ENCODE measurements at regions not wholly inside any gene's neighbourhood (a gene's known extent, or its start where the extent isn't known, plus 50 kb on each side); places are given as distances from the start of the nearest gene placed in this dataset.

- H3K9ac ChIP-seq (ENCODE audit: insufficient read length, low read depth) = no peak overlapping the region
- no peaks in the 10 kb centered on the region for H3K4me1 ChIP-seq (ENCODE audit: insufficient read depth, insufficient read length)
- no peak overlapping the region for H3K4me3 ChIP-seq (ENCODE audit: insufficient read length, low read depth)
- H3K9me3 ChIP-seq (ENCODE audit: insufficient read depth, low read length) = peaks cover 10% of the 10 kb centered on the region; the same call in 1 of the 2 replicates
- no peak for TF ChIP-seq SUZ12 (IDR thresholded peaks at IDR 0.05; ENCODE audit: extremely low read depth, insufficient read depth, insufficient read length)
- no peak for TF ChIP-seq ZNF274 (IDR thresholded peaks at IDR 0.05; ENCODE audit: low read depth, low read length)
- no peak for TF ChIP-seq YY1 (IDR thresholded peaks at IDR 0.05; ENCODE audit: insufficient read depth, insufficient read length)
- H3K36me3 ChIP-seq (ENCODE audit: insufficient read depth, insufficient read length, low read length) = no peaks in the 10 kb centered on the region
- H3K27me3 ChIP-seq (ENCODE audit: insufficient read depth, insufficient read length) = no peaks in the 10 kb centered on the region
- no peak for DNase-seq (ENCODE audit: low read depth, low spot score)
These were observed 356.8 kb downstream of the SUCLG1 start for GRCh38 chr2:84102274-84102673.

- no peak for DNase-seq (ENCODE audit: low read depth, low spot score)
- H3K4me3 ChIP-seq (ENCODE audit: insufficient read length, low read depth) = no peak overlapping the region
- H3K9me3 ChIP-seq (ENCODE audit: insufficient read depth, low read length) = peaks cover 11% of the 10 kb centered on the region; the same call in 1 of the 2 replicates
- H3K36me3 ChIP-seq (ENCODE audit: insufficient read depth, insufficient read length, low read length) = no peaks in the 10 kb centered on the region
- TF ChIP-seq ZNF274 (IDR thresholded peaks at IDR 0.05; ENCODE audit: low read depth, low read length) (no peak), SUZ12 (IDR thresholded peaks at IDR 0.05; ENCODE audit: extremely low read depth, insufficient read depth, insufficient read length) (no peak), YY1 (IDR thresholded peaks at IDR 0.05; ENCODE audit: insufficient read depth, insufficient read length) (no peak)
- H3K27me3 ChIP-seq (ENCODE audit: insufficient read depth, insufficient read length) = no peaks in the 10 kb centered on the region
- no peaks in the 10 kb centered on the region for H3K4me1 ChIP-seq (ENCODE audit: insufficient read depth, insufficient read length)
- no peak overlapping the region for H3K9ac ChIP-seq (ENCODE audit: insufficient read length, low read depth)
These were observed 370.4 kb downstream of the SUCLG1 start for GRCh38 chr2:84088656-84089055.

GRCh38 chr2:84085562-84085961, 373.5 kb downstream of the SUCLG1 start:
- Histone ChIP-seq H3K4me3 (ENCODE audit: insufficient read length, low read depth) (no peak overlapping the region), H3K9ac (ENCODE audit: insufficient read length, low read depth) (no peak overlapping the region), H3K4me1 (ENCODE audit: insufficient read depth, insufficient read length) (no peaks in the 10 kb centered on the region), H3K36me3 (ENCODE audit: insufficient read depth, insufficient read length, low read length) (no peaks in the 10 kb centered on the region), H3K9me3 (ENCODE audit: insufficient read depth, low read length) (no peaks in the 10 kb centered on the region), H3K27me3 (ENCODE audit: insufficient read depth, insufficient read length) (no peaks in the 10 kb centered on the region)
- DNase-seq (ENCODE audit: low read depth, low spot score) = no peak
- TF ChIP-seq YY1 (IDR thresholded peaks at IDR 0.05; ENCODE audit: insufficient read depth, insufficient read length) (no peak), SUZ12 (IDR thresholded peaks at IDR 0.05; ENCODE audit: extremely low read depth, insufficient read depth, insufficient read length) (no peak), ZNF274 (IDR thresholded peaks at IDR 0.05; ENCODE audit: low read depth, low read length) (no peak)

GRCh38 chr2:84084856-84085255, 374.2 kb downstream of the SUCLG1 start:
- no peak for DNase-seq (ENCODE audit: low read depth, low spot score)
- no peaks in the 10 kb centered on the region for H3K4me1 ChIP-seq (ENCODE audit: insufficient read depth, insufficient read length)
- no peaks in the 10 kb centered on the region for H3K36me3 ChIP-seq (ENCODE audit: insufficient read depth, insufficient read length, low read length)
- TF ChIP-seq ZNF274 (IDR thresholded peaks at IDR 0.05; ENCODE audit: low read depth, low read length) (no peak), YY1 (IDR thresholded peaks at IDR 0.05; ENCODE audit: insufficient read depth, insufficient read length) (no peak), SUZ12 (IDR thresholded peaks at IDR 0.05; ENCODE audit: extremely low read depth, insufficient read depth, insufficient read length) (no peak)
- no peaks in the 10 kb centered on the region for H3K9me3 ChIP-seq (ENCODE audit: insufficient read depth, low read length)
- H3K4me3 ChIP-seq (ENCODE audit: insufficient read length, low read depth) = no peak overlapping the region
- H3K27me3 ChIP-seq (ENCODE audit: insufficient read depth, insufficient read length) = no peaks in the 10 kb centered on the region
- no peak overlapping the region for H3K9ac ChIP-seq (ENCODE audit: insufficient read length, low read depth)

GRCh38 chr2:84083984-84084383, 375.1 kb downstream of the SUCLG1 start:
- TF ChIP-seq SUZ12 (IDR thresholded peaks at IDR 0.05; ENCODE audit: extremely low read depth, insufficient read depth, insufficient read length) (no peak), YY1 (IDR thresholded peaks at IDR 0.05; ENCODE audit: insufficient read depth, insufficient read length) (no peak), ZNF274 (IDR thresholded peaks at IDR 0.05; ENCODE audit: low read depth, low read length) (no peak)
- H3K4me1 ChIP-seq (ENCODE audit: insufficient read depth, insufficient read length) = no peaks in the 10 kb centered on the region
- no peak for DNase-seq (ENCODE audit: low read depth, low spot score)
- H3K9me3 ChIP-seq (ENCODE audit: insufficient read depth, low read length) = no peaks in the 10 kb centered on the region
- no peak overlapping the region for H3K9ac ChIP-seq (ENCODE audit: insufficient read length, low read depth)
- H3K27me3 ChIP-seq (ENCODE audit: insufficient read depth, insufficient read length) = no peaks in the 10 kb centered on the region
- H3K4me3 ChIP-seq (ENCODE audit: insufficient read length, low read depth) = no peak overlapping the region
- no peaks in the 10 kb centered on the region for H3K36me3 ChIP-seq (ENCODE audit: insufficient read depth, insufficient read length, low read length)

GRCh38 chr2:84078471-84078870, 380.6 kb downstream of the SUCLG1 start:
- no peak overlapping the region for H3K4me3 ChIP-seq (ENCODE audit: insufficient read length, low read depth)
- no peaks in the 10 kb centered on the region for H3K27me3 ChIP-seq (ENCODE audit: insufficient read depth, insufficient read length)
- no peaks in the 10 kb centered on the region for H3K36me3 ChIP-seq (ENCODE audit: insufficient read depth, insufficient read length, low read length)
- H3K9ac ChIP-seq (ENCODE audit: insufficient read length, low read depth) = no peak overlapping the region
- no peaks in the 10 kb centered on the region for H3K9me3 ChIP-seq (ENCODE audit: insufficient read depth, low read length)
- H3K4me1 ChIP-seq (ENCODE audit: insufficient read depth, insufficient read length) = no peaks in the 10 kb centered on the region
- TF ChIP-seq ZNF274 (IDR thresholded peaks at IDR 0.05; ENCODE audit: low read depth, low read length) (no peak), YY1 (IDR thresholded peaks at IDR 0.05; ENCODE audit: insufficient read depth, insufficient read length) (no peak), SUZ12 (IDR thresholded peaks at IDR 0.05; ENCODE audit: extremely low read depth, insufficient read depth, insufficient read length) (no peak)
- no peak for DNase-seq (ENCODE audit: low read depth, low spot score)

- DNase-seq (ENCODE audit: low read depth, low spot score) = peak; percentile 15
These were observed 381.6 kb downstream of the SUCLG1 start for GRCh38 chr2:84077496-84077895.

GRCh38 chr2:84071050-84071449, 388.0 kb downstream of the SUCLG1 start:
- Histone ChIP-seq H3K4me3 (ENCODE audit: insufficient read length, low read depth) (no peak overlapping the region), H3K4me1 (ENCODE audit: insufficient read depth, insufficient read length) (no peaks in the 10 kb centered on the region), H3K36me3 (ENCODE audit: insufficient read depth, insufficient read length, low read length) (no peaks in the 10 kb centered on the region), H3K27me3 (ENCODE audit: insufficient read depth, insufficient read length) (no peaks in the 10 kb centered on the region), H3K9ac (ENCODE audit: insufficient read length, low read depth) (no peak overlapping the region), H3K9me3 (ENCODE audit: insufficient read depth, low read length) (no peaks in the 10 kb centered on the region)
- DNase-seq (ENCODE audit: low read depth, low spot score) = no peak
- no peak for TF ChIP-seq SUZ12 (IDR thresholded peaks at IDR 0.05; ENCODE audit: extremely low read depth, insufficient read depth, insufficient read length)
- TF ChIP-seq YY1 (IDR thresholded peaks at IDR 0.05; ENCODE audit: insufficient read depth, insufficient read length) = no peak
- TF ChIP-seq ZNF274 (IDR thresholded peaks at IDR 0.05; ENCODE audit: low read depth, low read length) = no peak

More at GRCh38 chr2:84077496-84077895, 381.6 kb downstream of the SUCLG1 start:
- no peak overlapping the region for H3K9ac ChIP-seq (ENCODE audit: insufficient read length, low read depth)
- H3K27me3 ChIP-seq (ENCODE audit: insufficient read depth, insufficient read length) = no peaks in the 10 kb centered on the region
- no peak overlapping the region for H3K4me3 ChIP-seq (ENCODE audit: insufficient read length, low read depth)
- TF ChIP-seq ZNF274 (IDR thresholded peaks at IDR 0.05; ENCODE audit: low read depth, low read length) = no peak
- no peaks in the 10 kb centered on the region for H3K9me3 ChIP-seq (ENCODE audit: insufficient read depth, low read length)
- no peaks in the 10 kb centered on the region for H3K4me1 ChIP-seq (ENCODE audit: insufficient read depth, insufficient read length)
- H3K36me3 ChIP-seq (ENCODE audit: insufficient read depth, insufficient read length, low read length) = no peaks in the 10 kb centered on the region

All from NT2/D1 (cell line).